ENCODE measurements at regions not wholly inside any gene's neighbourhood (a gene's known extent, or its start where the extent isn't known, plus 50 kb on each side); places are given as distances from the start of the nearest gene placed in this dataset.
"Not testable (repeated sequence)": the region's sequence is repeated elsewhere in the genome, so short reads cannot be mapped to it uniquely, and the experiment has no call there.

- not testable (repeated sequence) for DNase-seq (ENCODE audit: low read depth)
Measured at GRCh38 chr1:83383107-83383506, 615.8 kb downstream of the TTLL7 start.

- not testable (repeated sequence) for DNase-seq (ENCODE audit: low read depth)
Measured at GRCh38 chr1:83373018-83373417, 625.9 kb downstream of the TTLL7 start.

- not testable (repeated sequence) for DNase-seq (ENCODE audit: low read depth)
Measured at GRCh38 chr1:83369853-83370252, 629.1 kb downstream of the TTLL7 start.

- DNase-seq (ENCODE audit: low read depth) = not testable (repeated sequence)
Measured at GRCh38 chr1:83365320-83365719, 633.6 kb downstream of the TTLL7 start.

- not testable (repeated sequence) for DNase-seq (ENCODE audit: low read depth)
Measured at GRCh38 chr1:83345375-83345774, 653.6 kb downstream of the TTLL7 start.

GRCh38 chr1:83343767-83344166, 655.2 kb downstream of the TTLL7 start:
- DNase-seq (ENCODE audit: low read depth) = not testable (repeated sequence)

GRCh38 chr1:83342995-83343394, 655.9 kb downstream of the TTLL7 start:
- not testable (repeated sequence) for DNase-seq (ENCODE audit: low read depth)

- not testable (repeated sequence) for DNase-seq (ENCODE audit: low read depth)
Measured at GRCh38 chr1:83332308-83332707, 666.6 kb downstream of the TTLL7 start.

GRCh38 chr1:83318366-83318765, 680.6 kb downstream of the TTLL7 start:
- DNase-seq (ENCODE audit: low read depth) = no peak

GRCh38 chr1:83315446-83315845, 683.5 kb downstream of the TTLL7 start:
- DNase-seq (ENCODE audit: low read depth) = not testable (repeated sequence)

GRCh38 chr1:83310161-83310560, 688.8 kb downstream of the TTLL7 start:
- not testable (repeated sequence) for DNase-seq (ENCODE audit: low read depth)

- not testable (repeated sequence) for DNase-seq (ENCODE audit: low read depth)
Measured at GRCh38 chr1:83309035-83309434, 689.9 kb downstream of the TTLL7 start.

GRCh38 chr1:83306811-83307210, 692.1 kb downstream of the TTLL7 start:
- not testable (repeated sequence) for DNase-seq (ENCODE audit: low read depth)

GRCh38 chr1:83295594-83295993, 703.3 kb downstream of the TTLL7 start:
- not testable (repeated sequence) for DNase-seq (ENCODE audit: low read depth)

GRCh38 chr1:83287391-83287790, 711.5 kb downstream of the TTLL7 start:
- DNase-seq (ENCODE audit: low read depth) = not testable (repeated sequence)

GRCh38 chr1:83274656-83275055, 724.3 kb downstream of the TTLL7 start:
- DNase-seq (ENCODE audit: low read depth) = not testable (repeated sequence)

GRCh38 chr1:83272484-83272883, 726.4 kb downstream of the TTLL7 start:
- not testable (repeated sequence) for DNase-seq (ENCODE audit: low read depth)

- DNase-seq (ENCODE audit: low read depth) = not testable (repeated sequence)
Measured at GRCh38 chr1:83271834-83272233, 727.1 kb downstream of the TTLL7 start.

- DNase-seq (ENCODE audit: low read depth) = not testable (repeated sequence)
Measured at GRCh38 chr1:83270801-83271200, 728.1 kb downstream of the TTLL7 start.

GRCh38 chr1:83263808-83264207, 735.1 kb downstream of the TTLL7 start:
- DNase-seq (ENCODE audit: low read depth) = not testable (repeated sequence)

GRCh38 chr1:83251687-83252086, 747.2 kb downstream of the TTLL7 start:
- not testable (repeated sequence) for DNase-seq (ENCODE audit: low read depth)

- not testable (repeated sequence) for DNase-seq (ENCODE audit: low read depth)
Measured at GRCh38 chr1:83246780-83247179, 752.2 kb downstream of the TTLL7 start.

GRCh38 chr1:83244832-83245231, 754.1 kb downstream of the TTLL7 start:
- not testable (repeated sequence) for DNase-seq (ENCODE audit: low read depth)

GRCh38 chr1:83239568-83239967, 759.4 kb downstream of the TTLL7 start:
- not testable (repeated sequence) for DNase-seq (ENCODE audit: low read depth)

Measured in GM04504 (cell line).